Panc1 (cell line): ENCODE measurements at regions not wholly inside any gene's neighbourhood (a gene's known extent, or its start where the extent isn't known, plus 50 kb on each side); places are given as distances from the start of the nearest gene placed in this dataset.

ENCODE experiments used
- ATAC-seq: fragments of 200-7000 bp; cut with Tn5 transposase; 2 replicates; pipeline ENCODE4 v1.9.1; 2020; ENCODE audit warnings: mild to moderate bottlenecking, moderate library complexity
- BruUV-seq: library from RNA; stranded (reverse); fragments of 400-500 nt; replicated peaks from 2 replicates; lab custom pipeline; 2021; lab: Mats Ljungman, UMichigan
- CTCF ChIA-PET: fragments of 300-600 bp; sonication (Branson Sonifier 250); formaldehyde crosslinking; loops from one replicate; lab custom pipeline; 2022; ENCODE audit warnings: antibody characterized with exemption; lab: Charles Lee
- POLR2A ChIA-PET: fragments of 300-600 bp; sonication (Branson Sonifier 250); formaldehyde crosslinking; loops from one replicate; lab custom pipeline; 2022; ENCODE audit warnings: antibody characterized with exemption; lab: Charles Lee
- DNase-seq: peaks from one replicate; pipeline ENCODE4 v3.0.0-alpha.2; 2010; ENCODE audit warnings: low read depth, low spot score
- H3K27ac ChIP-seq: 2 replicates; pipeline ENCODE4 v1.5.1; 2011; ENCODE audit warnings: mild to moderate bottlenecking, low read length, inconsistent platforms
- H3K27me3 ChIP-seq: fragments of 200-500 bp; sonication (Bioruptor generic); 2 replicates; pipeline ENCODE4 v1.6.0; 2014; ENCODE audit warnings: low read length, inconsistent platforms; ENCODE audit not compliant: control insufficient read depth, insufficient read depth
- H3K36me3 ChIP-seq: fragments of 200-500 bp; sonication (Bioruptor generic); 2 replicates; pipeline ENCODE4 v1.5.1; 2014; ENCODE audit warnings: inconsistent platforms, mild to moderate bottlenecking, low read length, moderate library complexity; ENCODE audit not compliant: control insufficient read depth, insufficient read depth
- H3K4me1 ChIP-seq: 2 replicates; pipeline ENCODE4 v1.5.1; 2011; ENCODE audit warnings: inconsistent platforms, mild to moderate bottlenecking, low read length, moderate library complexity; ENCODE audit not compliant: control insufficient read depth, insufficient read depth
- H3K4me3 ChIP-seq, 2 experiments: 2 replicates each; pipeline ENCODE4 v1.5.1; 2011 to 2012; ENCODE audit warnings: low read depth in 2 of 2, low read length in 2 of 2, mild to moderate bottlenecking in 2 of 2, inconsistent platforms in 1 of 2, moderate library complexity in 1 of 2
- H3K9me3 ChIP-seq: fragments of 200-500 bp; sonication (Bioruptor generic); 2 replicates; pipeline ENCODE4 v1.5.1; 2014; ENCODE audit warnings: low read depth, mild to moderate bottlenecking, inconsistent platforms, low read length, moderate library complexity; ENCODE audit not compliant: control insufficient read depth, insufficient read depth
- CTCF ChIP-seq: fragments of 450-650 bp; IDR thresholded peaks from 2 replicates; pipeline ENCODE4 v1.5.1; 2017; ENCODE audit warnings: mild to moderate bottlenecking
- POLR2AphosphoS5 ChIP-seq: IDR thresholded peaks from 2 replicates; pipeline ENCODE4 v1.6.1; 2012; ENCODE audit warnings: mild to moderate bottlenecking, low read depth, low read length, moderate library complexity
- REST ChIP-seq, 2 experiments: IDR thresholded peaks; 2 replicates each; pipeline ENCODE4 v1.6.1; 2011 to 2012; ENCODE audit warnings: low read depth in 2 of 2, control low read depth in 1 of 2, low read length in 1 of 2, mild to moderate bottlenecking in 1 of 2, moderate library complexity in 1 of 2; ENCODE audit not compliant: insufficient read depth in 1 of 2
- SIN3A ChIP-seq: IDR thresholded peaks from 2 replicates; pipeline ENCODE4 v1.6.1; 2012; ENCODE audit warnings: low read depth, mild to moderate bottlenecking, low read length, moderate library complexity, borderline replicate concordance; ENCODE audit not compliant: insufficient read depth
- TCF7L2 ChIP-seq: IDR thresholded peaks from 2 replicates; pipeline ENCODE4 v1.6.1; 2011; ENCODE audit warnings: mild to moderate bottlenecking, low read depth, low read length, inconsistent platforms
- in situ Hi-C: cut with HindIII; loops from 2 replicates; pipeline ENCODE4 v1.10.0; 2016; ENCODE audit warnings: low sequenced_read_pairs, low pct_unique_long_range_greater_than_20kb
- intact Hi-C: fragments of 100-400 bp; cut with micrococcal nuclease; formaldehyde crosslinking; loops from one replicate; pipeline ENCODE4 v1.10.0; 2022; ENCODE audit not compliant: unreplicated experiment

DNA sequence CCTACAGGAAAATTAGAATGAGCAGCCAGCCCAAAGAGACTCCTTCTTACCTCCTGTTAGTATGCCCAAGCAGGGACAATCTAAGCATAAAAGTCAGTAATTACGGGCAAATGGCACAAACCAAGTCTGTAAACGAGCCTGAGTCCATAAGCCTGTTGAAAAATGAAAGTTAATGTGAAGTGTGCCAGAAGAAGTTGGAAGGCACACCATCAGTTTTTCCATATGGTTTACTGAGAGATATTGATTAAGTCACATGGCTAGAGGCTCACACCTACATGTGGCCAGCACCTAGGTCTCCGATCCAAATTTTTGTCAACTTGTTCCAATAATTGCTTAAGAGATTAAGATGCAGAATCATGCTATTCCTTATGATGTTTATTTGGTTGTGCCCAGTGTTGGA lies 242.4 kb upstream of the CSF3R start:
- no peak overlapping the region for H3K4me3 ChIP-seq
- no peak overlapping the region for H3K27ac ChIP-seq
- no peaks in the 10 kb centered on the region for H3K9me3 ChIP-seq
- in situ Hi-C loops (no loop called here), intact Hi-C loops (no loop called here)
- H3K27me3 ChIP-seq = peaks cover 16% of the 10 kb centered on the region; the same call in 1 of the 2 replicates
- H3K36me3 ChIP-seq = no peaks in the 10 kb centered on the region
- ATAC-seq (no peak), DNase-seq (no peak)
- H3K4me1 ChIP-seq = no peaks in the 10 kb centered on the region
- TF ChIP-seq REST (IDR thresholded peaks at IDR 0.05; ENCODE audit: insufficient read depth in 1 of 2, low read depth in 2 of 2, low read length in 1 of 2) (no peak), POLR2AphosphoS5 (no peak), TCF7L2 (no peak), CTCF (no peak), SIN3A (no peak)
- BruUV-seq = no TSS peak
- ChIA-PET CTCF (no interaction called here), POLR2A (interaction anchor here (0.6 kb wide), 1 partner anchor 612 kb away, joined by 7 read pairs; no protein-coding TSS in a partner anchor)

DNA sequence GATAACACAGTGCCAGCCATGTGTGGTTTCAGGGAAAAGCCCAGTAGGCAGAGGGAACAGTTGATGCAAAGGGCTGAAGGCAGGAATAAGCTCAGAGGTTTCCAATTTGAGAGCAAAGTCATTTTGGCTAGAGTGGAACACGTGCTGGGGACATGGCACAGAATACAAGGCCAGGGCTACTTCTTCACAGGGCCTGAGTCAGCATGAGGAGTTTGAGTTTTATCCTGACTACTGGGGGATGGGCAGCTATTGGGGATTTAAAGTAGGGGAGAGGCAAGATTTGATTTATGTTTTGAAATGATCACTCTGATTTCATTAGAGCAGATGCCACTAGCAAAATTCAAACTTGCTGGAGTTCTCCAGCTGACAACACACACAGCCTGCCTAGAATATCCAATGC lies 241.1 kb upstream of the CSF3R start:
- no peak for ATAC-seq
- no peaks in the 10 kb centered on the region for H3K36me3 ChIP-seq

DNA sequence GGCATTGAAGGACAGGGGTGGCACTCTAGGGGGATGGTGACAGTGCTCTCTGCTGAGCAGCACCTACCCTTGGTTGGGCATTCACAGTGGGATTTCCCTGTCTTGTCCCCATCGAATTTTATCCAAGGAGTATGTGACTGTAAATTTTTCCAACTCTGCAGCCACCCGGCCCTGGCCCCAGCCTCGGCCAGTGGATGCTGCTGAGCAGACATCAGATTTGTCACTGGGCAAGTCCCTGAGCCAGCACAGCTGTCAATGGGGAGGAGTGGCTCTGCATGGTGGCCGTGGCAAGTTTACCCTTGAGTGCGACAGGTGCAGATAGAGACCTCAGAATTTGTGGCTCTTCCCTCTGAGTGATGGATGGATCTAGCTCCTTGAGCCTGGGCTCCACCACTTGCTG lies 240.2 kb upstream of the CSF3R start:
- no peaks in the 10 kb centered on the region for H3K36me3 ChIP-seq
- ChIA-PET POLR2A (no interaction called here), CTCF (no interaction called here)
- TF ChIP-seq REST (IDR thresholded peaks at IDR 0.05; ENCODE audit: insufficient read depth in 1 of 2, low read depth in 2 of 2, low read length in 1 of 2) (no peak), SIN3A (no peak), TCF7L2 (no peak), POLR2AphosphoS5 (no peak), CTCF (no peak)
- no peaks in the 10 kb centered on the region for H3K9me3 ChIP-seq
- BruUV-seq = no TSS peak
- no peaks in the 10 kb centered on the region for H3K4me1 ChIP-seq
- DNase-seq (no peak), ATAC-seq (no peak)
- in situ Hi-C loops (no loop called here), intact Hi-C loops (no loop called here)
- H3K4me3 ChIP-seq = no peak overlapping the region
- no peak overlapping the region for H3K27ac ChIP-seq
- peaks cover 22% of the 10 kb centered on the region for H3K27me3 ChIP-seq

More for the DNA sequence above, 241.1 kb upstream of the CSF3R start:
- no peaks in the 10 kb centered on the region for H3K9me3 ChIP-seq
- in situ Hi-C loops (no loop called here), intact Hi-C loops (no loop called here)
- ChIA-PET CTCF (no interaction called here), POLR2A (no interaction called here)
- TF ChIP-seq POLR2AphosphoS5 (no peak), SIN3A (no peak)
- H3K4me3 ChIP-seq = no peak overlapping the region
- H3K27me3 ChIP-seq = peaks cover 20% of the 10 kb centered on the region; the same call in 1 of the 2 replicates
- H3K27ac ChIP-seq = no peak overlapping the region
- BruUV-seq = no TSS peak
- DNase-seq = no peak
- H3K4me1 ChIP-seq = no peaks in the 10 kb centered on the region
